ENCODE measurements at regions not wholly inside any gene's neighbourhood (a gene's known extent, or its start where the extent isn't known, plus 50 kb on each side); places are given as distances from the start of the nearest gene placed in this dataset.
"Not testable (repeated sequence)": the region's sequence is repeated elsewhere in the genome, so short reads cannot be mapped to it uniquely, and the experiment has no call there.

DNA sequence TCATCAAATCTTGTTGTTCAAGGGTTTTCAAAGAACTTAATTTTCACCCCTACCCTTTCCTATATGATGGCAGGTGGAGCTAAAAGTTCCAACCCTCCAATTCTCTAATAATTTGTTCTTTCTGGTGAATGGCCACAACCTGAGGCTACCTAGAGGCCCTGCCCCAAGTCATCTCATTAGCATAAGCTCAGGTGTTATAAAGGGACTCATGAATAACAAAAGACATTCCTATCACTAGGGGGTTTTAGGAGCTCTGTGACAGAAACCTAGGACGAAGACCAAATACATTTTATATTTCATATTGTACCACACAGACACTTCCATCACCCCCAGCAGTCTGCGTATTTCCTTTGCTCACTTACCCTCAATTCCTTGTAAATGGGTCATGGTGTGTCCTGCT, 483.6 kb upstream of the EPHA6 start:
- no peak for DNase-seq

DNA sequence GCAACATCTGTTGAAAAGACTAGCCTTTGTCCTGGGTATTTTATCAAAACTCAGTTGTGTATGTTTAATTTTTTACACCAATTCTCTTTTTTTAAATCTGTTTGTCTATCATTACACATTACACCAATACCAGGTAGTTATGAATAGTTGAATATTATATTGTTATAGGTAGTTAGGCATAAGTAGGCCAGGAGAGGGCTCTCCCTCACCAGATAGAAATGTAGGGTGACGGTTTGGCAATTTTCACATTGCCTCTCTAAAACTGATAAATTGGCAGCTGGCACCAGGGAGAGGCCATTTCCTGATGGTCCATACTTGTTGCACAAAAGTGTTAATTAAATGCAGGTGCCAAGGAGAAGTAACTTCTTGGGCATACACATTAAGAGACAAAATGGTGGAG, 483.1 kb upstream of the EPHA6 start:
- no peak for DNase-seq

DNA sequence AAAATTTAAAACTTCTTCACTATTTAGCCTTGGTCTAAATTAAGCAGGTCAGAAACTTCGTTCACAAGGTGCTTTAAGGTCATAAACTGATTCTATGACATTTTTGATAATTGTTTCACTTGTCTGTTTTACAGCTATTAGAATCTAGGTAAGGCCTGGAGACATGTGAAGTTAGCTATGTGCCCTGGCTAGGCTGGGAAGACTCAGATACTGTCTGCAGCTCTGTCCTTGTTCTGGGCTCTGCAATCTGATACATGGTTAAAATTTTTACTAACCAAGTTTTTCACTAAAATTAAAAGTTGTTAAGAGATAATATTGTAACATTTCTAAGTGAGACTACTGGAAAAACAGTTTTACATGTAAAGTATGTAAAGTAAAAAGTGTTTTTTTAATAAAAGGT, 479.6 kb upstream of the EPHA6 start:
- DNase-seq: no peak

GRCh38 chr3:96347289-96347688, 467.1 kb upstream of the EPHA6 start:
- no peak for DNase-seq

DNA sequence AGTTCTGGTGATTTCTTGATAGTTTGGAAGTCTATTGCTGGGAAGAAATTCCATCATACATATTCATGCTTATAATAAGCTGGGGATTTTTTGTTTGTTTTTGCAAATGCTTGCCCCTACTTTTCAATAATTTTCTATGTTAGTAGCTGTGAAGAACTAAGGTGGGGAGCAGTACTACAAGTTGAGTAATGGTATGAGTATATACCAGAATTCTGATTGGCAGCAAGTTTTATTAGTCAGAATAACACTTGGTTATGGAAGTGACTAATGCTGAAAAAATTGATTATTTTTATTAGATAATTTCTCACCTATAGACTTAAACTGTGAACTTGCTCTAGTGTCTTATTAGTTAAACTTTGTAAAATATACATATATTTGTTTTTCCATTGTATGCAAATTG, 462.8 kb upstream of the EPHA6 start:
- not testable (repeated sequence) for DNase-seq

- DNase-seq: no peak
These were observed 460.3 kb upstream of the EPHA6 start for GRCh38 chr3:96354106-96354505.

DNA sequence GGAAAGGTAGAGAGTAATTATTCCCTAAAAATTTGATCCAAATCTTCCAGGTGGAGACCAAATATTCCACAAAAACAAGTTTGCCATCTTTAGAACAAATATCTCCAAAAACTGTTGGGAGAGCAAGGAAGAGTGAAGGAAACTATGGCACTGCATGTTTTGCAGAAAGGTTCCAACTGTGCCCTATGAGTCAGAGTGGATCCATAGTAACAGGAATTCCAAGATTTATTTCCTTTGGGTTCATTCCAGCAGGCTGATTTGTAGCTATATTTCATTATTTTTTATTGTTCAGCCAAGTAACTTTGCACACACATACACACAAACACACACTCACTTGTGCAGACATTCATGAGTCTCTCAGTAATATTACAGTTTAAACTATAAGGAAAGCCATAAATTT, 459.7 kb upstream of the EPHA6 start:
- no peak for DNase-seq

DNA sequence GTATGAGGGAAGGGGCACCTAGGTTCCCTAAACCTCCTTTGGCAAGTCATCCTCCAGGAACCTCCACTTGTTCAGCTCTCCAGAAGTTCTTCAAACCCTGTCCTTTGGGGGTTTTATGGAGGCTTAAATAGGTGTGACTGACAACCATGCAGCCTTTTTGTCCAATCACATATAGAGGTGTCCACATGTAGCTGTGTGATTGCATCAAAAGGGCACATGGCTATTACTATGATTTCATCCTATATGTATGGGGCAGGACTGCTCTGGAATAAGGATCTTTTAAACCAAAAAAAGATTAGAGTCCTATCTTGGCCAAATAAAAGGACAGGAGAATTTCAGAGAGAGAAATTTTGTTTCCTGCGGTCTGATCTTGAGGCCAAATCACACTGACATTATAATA, 453.2 kb upstream of the EPHA6 start:
- DNase-seq: no peak

GRCh38 chr3:96370637-96371036, 443.8 kb upstream of the EPHA6 start:
- DNase-seq: no peak

DNA sequence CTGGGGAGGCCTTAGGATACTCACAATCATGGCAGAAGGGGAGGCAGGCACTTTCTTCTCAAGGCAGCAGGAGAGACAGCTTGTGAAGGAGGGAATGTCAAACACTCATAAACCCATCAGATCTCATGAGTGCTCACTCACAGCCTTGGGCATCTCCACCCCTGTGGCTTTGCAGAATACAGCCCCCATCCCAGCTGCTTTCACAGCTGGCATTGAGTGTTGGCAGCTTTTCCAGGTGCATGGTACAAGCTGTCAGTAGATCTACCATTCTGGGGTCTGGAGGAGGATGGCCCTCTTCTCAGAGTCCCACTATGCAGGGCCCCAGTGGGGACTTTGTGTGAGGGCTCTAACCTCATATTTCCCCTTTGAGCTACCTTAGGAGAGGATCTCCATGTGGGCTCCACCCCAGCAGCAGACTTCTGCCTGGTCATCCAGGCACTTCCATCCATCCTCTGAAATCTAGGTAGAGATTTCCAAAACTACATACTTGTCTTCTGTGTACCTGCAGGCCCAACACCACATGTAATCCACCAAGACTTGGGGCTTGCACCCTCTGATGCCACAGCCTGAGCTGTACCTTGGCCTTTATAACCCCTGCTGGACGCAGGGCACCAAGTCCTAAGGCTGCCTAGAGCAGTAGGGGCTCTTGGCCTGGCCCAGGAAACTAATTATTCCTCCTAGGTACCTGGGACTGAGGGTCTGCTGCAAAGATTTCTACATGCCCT, 404.2 kb upstream of the EPHA6 start:
- no peak for DNase-seq

DNA sequence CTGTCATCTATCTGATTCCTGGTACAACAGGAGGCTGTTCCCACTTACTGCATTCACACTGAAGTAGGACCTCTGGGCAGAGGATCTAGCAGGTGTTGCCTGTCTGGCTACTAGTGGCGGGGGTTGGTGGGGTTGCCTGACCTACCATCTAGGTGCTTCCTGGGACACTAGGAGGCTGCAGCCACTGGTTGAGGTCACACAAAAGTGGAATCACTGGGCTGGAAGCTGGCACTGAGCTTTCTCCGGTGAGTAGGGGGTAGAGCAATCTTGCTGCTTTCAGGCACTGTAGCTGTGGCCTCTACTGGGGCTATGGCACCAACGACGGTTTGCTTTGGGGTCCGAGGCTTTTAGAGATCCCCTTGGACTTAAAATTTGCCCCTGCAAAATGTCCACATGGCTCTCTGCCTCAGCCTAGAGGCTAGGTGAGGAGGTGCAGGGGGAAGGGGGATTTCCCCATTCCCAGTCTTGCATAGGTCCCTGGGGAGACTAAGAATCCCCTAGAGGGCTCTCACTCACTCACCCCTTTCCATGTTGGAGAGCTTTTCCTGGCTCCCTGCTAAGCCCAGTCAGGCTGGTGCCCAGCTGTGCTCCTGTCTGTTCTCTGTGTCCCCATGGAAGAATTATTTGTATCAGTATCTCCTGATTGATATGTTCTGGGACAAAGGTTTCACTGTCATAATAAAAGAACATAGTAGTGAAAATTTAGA, 397.7 kb upstream of the EPHA6 start:
- no peak for DNase-seq

DNA sequence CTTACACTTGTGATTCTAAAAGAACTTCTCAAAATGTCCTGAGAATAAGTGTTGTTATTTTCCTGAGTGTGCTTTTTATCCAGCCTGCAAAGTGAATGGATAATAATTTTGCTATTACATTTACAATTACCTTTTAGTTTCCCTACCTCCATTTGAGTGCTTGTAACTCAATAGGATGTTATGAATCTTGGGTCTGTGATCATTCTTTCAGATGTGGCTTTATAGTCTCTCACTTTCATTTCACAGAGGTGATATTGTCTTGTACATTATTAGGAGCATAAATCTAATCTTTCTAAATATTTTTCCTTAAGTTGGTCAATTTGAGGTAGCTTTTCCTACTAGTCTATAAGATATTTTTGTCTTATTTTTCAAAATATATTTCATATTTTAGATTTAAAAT, 386.3 kb upstream of the EPHA6 start:
- no peak for DNase-seq

DNA sequence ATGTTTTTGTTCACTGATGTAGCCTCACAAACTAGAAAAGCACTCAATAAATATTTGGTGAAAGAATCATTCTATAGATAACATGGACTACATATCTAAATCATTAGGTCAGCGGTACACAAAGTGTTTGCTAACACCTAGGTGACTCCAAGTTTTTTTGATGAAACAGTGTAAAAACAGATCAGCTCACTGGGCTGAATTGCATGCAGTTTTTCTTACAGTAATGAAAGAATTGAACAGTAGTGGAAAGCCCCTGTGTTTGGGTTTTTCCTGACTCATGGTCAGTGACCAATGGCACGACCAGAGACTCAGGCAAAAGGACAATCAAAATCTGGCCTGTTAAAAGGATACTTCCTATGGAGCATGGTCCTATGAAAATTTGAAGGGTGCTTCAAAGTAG, 384.3 kb upstream of the EPHA6 start:
- DNase-seq: no peak

DNA sequence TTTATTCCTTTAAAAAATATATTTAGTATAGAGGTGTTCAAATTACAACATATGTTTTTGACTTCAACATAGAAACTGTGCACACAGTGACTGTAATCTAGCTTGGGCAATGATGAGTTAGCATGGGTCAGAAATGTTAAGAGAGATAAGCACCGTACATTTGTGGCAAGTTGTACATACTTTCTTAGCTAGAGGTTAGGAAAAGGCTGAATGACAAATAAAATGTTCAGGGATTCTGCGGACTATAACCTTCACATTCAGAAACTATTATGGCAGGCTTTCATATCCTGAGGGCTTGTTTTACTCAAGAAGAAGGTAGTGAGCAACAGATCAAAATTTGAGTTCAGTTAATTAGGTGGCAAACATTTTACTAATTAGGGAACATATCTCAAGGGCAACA, 379.7 kb upstream of the EPHA6 start:
- DNase-seq: no peak

DNA sequence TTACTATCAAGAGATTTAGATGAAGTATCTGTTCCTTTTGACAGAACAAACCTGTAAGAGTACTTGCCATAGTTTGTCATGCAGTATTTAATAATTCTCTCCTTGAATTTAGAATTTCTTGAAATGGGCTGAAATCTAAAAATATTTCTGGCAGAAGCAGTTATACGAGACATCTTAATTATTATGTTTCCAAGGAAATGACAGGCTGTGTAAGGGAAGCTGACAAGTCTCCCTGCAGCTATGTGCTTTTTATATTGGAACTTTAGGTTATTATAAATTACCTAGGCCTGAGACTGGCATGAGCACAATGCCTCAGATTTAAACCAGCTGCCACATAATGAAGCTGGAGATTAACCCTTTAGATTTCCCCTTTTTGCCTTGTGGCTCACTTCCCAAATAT, 365.0 kb upstream of the EPHA6 start:
- DNase-seq: no peak

DNA sequence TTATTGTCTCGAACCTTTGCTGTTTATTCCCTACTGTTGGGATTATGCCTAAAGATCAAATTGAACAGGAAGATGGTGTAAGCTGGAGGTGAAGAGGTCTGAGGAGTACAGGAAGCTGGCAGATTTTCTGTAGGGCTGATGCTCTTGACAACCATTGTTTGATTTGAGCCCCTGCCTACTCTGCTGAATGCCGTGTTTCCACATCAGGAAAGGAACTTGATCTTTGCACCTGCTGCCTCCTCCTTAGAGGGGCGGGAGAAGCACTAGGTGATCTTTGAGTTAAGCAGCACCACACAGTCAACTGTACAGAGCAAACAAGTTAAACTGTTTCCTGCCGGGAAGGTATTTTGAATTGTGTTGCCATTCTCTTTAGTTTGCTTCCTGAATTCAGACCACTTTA, 364.6 kb upstream of the EPHA6 start:
- no peak for DNase-seq

DNA sequence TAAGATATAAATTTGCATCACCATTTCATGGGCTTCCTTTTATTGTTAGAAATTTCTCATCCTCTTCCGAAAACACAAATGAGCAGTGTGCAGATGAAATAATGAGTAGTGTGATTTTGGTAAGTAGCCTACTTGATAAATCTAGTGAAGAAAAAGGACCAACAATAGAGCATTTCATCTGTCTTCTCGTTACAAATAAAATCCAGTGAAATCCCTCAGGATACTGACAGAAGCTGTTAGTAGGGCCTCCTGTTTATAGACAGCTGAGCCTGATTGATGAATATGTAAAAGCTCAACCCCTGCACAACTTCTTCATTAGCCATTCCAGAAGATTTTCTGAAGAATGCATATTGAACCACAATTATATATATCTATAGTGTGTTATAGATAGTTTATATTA, 363.7 kb upstream of the EPHA6 start:
- no peak for DNase-seq

DNA sequence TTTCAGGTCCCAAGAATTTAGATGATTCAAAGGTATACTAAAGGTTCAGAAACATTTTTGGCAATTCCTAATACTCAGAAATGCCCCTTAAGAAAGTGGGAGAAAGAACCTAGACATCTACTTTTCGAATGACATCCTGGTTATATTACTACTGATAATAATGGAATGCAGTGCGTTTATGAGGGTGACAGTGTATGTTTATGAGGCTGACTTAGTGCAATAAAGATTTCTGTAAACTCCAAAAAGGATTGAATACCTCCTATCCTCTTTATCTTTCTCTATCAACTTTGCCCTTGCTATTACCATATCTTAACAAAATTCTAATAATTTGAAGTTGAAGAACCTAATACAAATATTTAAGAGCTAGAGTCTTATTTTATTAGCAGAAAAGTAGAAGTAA, 348.9 kb upstream of the EPHA6 start:
- DNase-seq: no peak

- no peak for DNase-seq
These were observed 348.0 kb upstream of the EPHA6 start for GRCh38 chr3:96466441-96466840.

GRCh38 chr3:96467639-96468038, 346.8 kb upstream of the EPHA6 start:
- peak; percentile 4 for DNase-seq

- no peak for DNase-seq
These were observed 335.9 kb upstream of the EPHA6 start for GRCh38 chr3:96478496-96478895.

DNA sequence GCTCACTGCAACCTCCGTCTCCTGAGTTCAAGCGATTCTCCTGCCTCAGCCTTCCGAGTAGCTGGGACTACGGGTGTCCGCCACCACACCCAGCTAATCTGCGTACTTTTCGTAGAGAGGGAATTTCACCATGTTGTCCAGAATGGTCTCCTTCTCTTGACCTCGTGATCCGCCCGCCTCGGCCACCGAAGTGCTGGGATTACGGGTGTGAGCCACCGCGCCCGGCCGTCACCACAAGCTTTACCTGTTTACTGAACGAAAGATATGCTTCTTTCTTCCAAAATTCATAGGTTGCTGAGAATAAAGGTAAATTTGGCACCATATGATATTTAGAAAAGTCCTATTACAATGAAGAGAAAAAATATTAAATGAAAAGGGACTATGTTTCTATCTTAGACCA, 333.5 kb upstream of the EPHA6 start:
- no peak for DNase-seq

DNA sequence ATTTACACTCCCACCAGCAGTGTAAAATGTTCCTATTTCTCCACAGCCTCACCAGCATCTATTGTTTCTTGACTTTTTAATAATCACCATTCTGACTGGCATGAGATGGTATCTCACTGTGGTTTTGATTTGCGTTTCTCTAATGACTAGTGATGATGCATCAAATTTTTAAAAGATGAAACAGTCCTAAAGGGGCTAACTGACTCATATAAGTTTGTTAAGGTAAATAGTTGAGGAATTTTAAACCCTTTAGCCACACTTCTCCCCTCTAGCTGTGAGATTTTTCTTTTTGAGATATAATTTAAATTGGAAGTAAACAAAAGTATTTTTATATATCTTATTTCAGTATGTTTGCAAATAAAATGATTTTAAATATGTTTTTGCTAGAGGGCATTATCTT, 331.2 kb upstream of the EPHA6 start:
- not testable (repeated sequence) for DNase-seq

- no peak for DNase-seq
These were observed 330.6 kb upstream of the EPHA6 start for GRCh38 chr3:96483781-96484180.

- no peak for DNase-seq
These were observed 325.7 kb upstream of the EPHA6 start for GRCh38 chr3:96488708-96489107.

All from RPMI8226 (cell line).